Stomach (tissue), 4 donors: ENCODE measurements at regions not wholly inside any gene's neighbourhood (a gene's known extent, or its start where the extent isn't known, plus 50 kb on each side); places are given as distances from the start of the nearest gene placed in this dataset.

Source experiments
- POLR2A ChIP-seq, 4 donors: fragments of 450-650 bp; IDR thresholded peaks; one replicate each; pipeline ENCODE4 v1.6.1; 2016; ENCODE audit warnings: antibody characterized with exemption in 4 of 4, control low read depth in 2 of 4, mild to moderate bottlenecking in 1 of 4, moderate library complexity in 1 of 4
- TF ChIP-seq, protein P1 (sequence below), 7 experiments: fragments of 450-650 bp in 4 of 7; fragments of 200-600 bp in 3 of 7; sonication (generic) in 3 of 7; IDR thresholded peaks; one replicate each; pipeline ENCODE4 v1.5.1; 2016 to 2019; ENCODE audit warnings: antibody characterized with exemption in 7 of 7, control low read depth in 2 of 7, mild to moderate bottlenecking in 1 of 7

DNA sequence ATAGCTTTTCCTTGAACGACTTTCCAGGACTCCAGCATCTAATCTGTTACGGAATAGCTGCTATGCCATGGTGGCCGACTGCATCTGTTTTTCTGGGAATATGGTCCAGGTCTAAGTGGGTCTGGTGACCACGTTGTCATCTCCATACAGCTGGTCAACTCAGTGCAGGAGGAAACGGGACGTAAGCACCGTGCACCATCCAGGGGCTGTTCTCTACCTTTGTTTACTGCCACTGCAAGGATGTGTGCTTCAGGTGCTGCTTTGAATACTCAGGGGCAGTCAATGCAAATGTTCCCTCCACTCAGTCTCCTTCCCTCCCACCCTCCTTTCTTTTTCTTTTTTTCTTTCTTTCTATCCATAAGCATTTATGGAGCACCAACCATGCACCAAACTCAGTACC, 648.2 kb downstream of the VRK1 start:
- TF ChIP-seq, protein P1, sequence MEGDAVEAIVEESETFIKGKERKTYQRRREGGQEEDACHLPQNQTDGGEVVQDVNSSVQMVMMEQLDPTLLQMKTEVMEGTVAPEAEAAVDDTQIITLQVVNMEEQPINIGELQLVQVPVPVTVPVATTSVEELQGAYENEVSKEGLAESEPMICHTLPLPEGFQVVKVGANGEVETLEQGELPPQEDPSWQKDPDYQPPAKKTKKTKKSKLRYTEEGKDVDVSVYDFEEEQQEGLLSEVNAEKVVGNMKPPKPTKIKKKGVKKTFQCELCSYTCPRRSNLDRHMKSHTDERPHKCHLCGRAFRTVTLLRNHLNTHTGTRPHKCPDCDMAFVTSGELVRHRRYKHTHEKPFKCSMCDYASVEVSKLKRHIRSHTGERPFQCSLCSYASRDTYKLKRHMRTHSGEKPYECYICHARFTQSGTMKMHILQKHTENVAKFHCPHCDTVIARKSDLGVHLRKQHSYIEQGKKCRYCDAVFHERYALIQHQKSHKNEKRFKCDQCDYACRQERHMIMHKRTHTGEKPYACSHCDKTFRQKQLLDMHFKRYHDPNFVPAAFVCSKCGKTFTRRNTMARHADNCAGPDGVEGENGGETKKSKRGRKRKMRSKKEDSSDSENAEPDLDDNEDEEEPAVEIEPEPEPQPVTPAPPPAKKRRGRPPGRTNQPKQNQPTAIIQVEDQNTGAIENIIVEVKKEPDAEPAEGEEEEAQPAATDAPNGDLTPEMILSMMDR (IDR thresholded peaks at IDR 0.05), result no peak
- TF ChIP-seq POLR2A (IDR thresholded peaks at IDR 0.05), result no peak
